DND-41 (cell line): ENCODE measurements at regions not wholly inside any gene's neighbourhood (a gene's known extent, or its start where the extent isn't known, plus 50 kb on each side); places are given as distances from the start of the nearest gene placed in this dataset.

Experiments
- CTCF ChIP-seq: IDR thresholded peaks from 2 replicates; pipeline ENCODE4 v1.5.1; 2012; ENCODE audit warnings: borderline replicate concordance, low read length, moderate library complexity, mild to moderate bottlenecking; ENCODE audit not compliant: poor library complexity, severe bottlenecking; ENCODE audit errors: extremely low read depth
- EZH2 ChIP-seq: IDR thresholded peaks from 3 replicates; pipeline ENCODE4 v1.6.1; 2012; ENCODE audit warnings: borderline replicate concordance, low read depth, mild to moderate bottlenecking, moderate library complexity, low read length, inconsistent platforms; ENCODE audit not compliant: severe bottlenecking

- TF ChIP-seq CTCF, result no peak
- TF ChIP-seq EZH2, result no peak
Observed at GRCh38 chr5:50574121-50574520, 92.3 kb upstream of the PARP8 start.
